ENCODE measurements at regions not wholly inside any gene's neighbourhood (a gene's known extent, or its start where the extent isn't known, plus 50 kb on each side); places are given as distances from the start of the nearest gene placed in this dataset.

- TF ChIP-seq POLR2A (IDR thresholded peaks at IDR 0.05) = no peak
- TF ChIP-seq CTCF (IDR thresholded peaks at IDR 0.05) = no peak
Measured at GRCh38 chr2:172658945-172659344, 76.7 kb upstream of the RAPGEF4 start.
